Activated naive CD4-positive, alpha-beta T cell treated with anti-CD3 and anti-CD28 coated beads, Interleukin-2, amount 10 ng/mL, durations not matched to agents 7 days and 5 days (primary cell): ENCODE measurements at regions not wholly inside any gene's neighbourhood (a gene's known extent, or its start where the extent isn't known, plus 50 kb on each side); places are given as distances from the start of the nearest gene placed in this dataset.
"Not testable (repeated sequence)": the region's sequence is repeated elsewhere in the genome, so short reads cannot be mapped to it uniquely, and the experiment has no call there.

Experiments
- CTCF ChIA-PET: fragments of 350-600 bp; sonication (Branson Sonifier 250); formaldehyde crosslinking; loops from one replicate; lab custom pipeline; 2021; ENCODE audit warnings: antibody characterized with exemption; lab: Charles Lee
- DNase-seq: peaks from one replicate; pipeline ENCODE4 v3.0.0-alpha.2; 2020
- H3K27ac Mint-ChIP-seq: one replicate; pipeline ENCODE4 v1.8.0; 2021; ENCODE audit warnings: mild to moderate bottlenecking, moderate library complexity, mixed read lengths
- H3K27me3 Mint-ChIP-seq: one replicate; pipeline ENCODE4 v1.8.0; 2021; ENCODE audit warnings: mild to moderate bottlenecking, mixed read lengths
- H3K36me3 Mint-ChIP-seq: one replicate; pipeline ENCODE4 v1.8.0; 2021; ENCODE audit warnings: mixed read lengths
- H3K4me1 Mint-ChIP-seq: one replicate; pipeline ENCODE4 v1.8.0; 2021; ENCODE audit warnings: mixed read lengths
- H3K4me3 Mint-ChIP-seq: one replicate; pipeline ENCODE4 v1.8.0; 2021; ENCODE audit warnings: mild to moderate bottlenecking, moderate library complexity, mixed read lengths
- H3K9me3 Mint-ChIP-seq: one replicate; pipeline ENCODE4 v1.8.0; 2021; ENCODE audit warnings: mixed read lengths

GRCh38 chr12:25692115-25693035 lies 139.3 kb upstream of the LMNTD1 start:
- no peaks in the 10 kb centered on the region for H3K4me1 Mint-ChIP-seq
- no peaks in the 10 kb centered on the region for H3K27me3 Mint-ChIP-seq
- CTCF ChIA-PET, result no interaction called here
- no peak overlapping the region for H3K27ac Mint-ChIP-seq
- DNase-seq, result no peak
- no peak overlapping the region for H3K4me3 Mint-ChIP-seq
- H3K9me3 Mint-ChIP-seq, result peaks cover 3% of the 10 kb centered on the region
- no peaks in the 10 kb centered on the region for H3K36me3 Mint-ChIP-seq

DNA sequence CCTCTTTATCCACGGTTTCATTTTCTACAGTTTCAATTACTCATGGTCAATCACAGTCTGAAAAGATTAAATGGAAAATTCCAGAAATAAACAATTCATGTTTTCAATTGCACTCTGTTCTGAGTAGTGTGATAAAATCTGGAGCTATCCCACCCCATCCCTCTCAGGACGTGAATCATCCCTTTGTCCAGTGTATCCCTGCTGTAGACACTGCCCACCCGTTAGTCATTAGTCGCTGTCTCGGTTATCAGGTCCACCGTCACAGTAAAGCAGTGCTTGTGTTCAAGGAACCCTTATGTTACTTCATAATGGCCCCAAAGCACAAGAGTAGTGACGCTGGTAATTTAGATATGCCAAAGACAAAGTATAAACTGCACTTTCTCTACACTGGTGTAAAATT lies 141.0 kb upstream of the LMNTD1 start:
- Mint-ChIP-seq H3K4me3 (no peak overlapping the region), H3K27me3 (no peaks in the 10 kb centered on the region), H3K36me3 (no peaks in the 10 kb centered on the region), H3K9me3 (no peaks in the 10 kb centered on the region), H3K4me1 (no peaks in the 10 kb centered on the region), H3K27ac (no peak overlapping the region)
- CTCF ChIA-PET, result no interaction called here
- DNase-seq, result no peak

GRCh38 chr12:25695574-25695973 lies 142.5 kb upstream of the LMNTD1 start:
- H3K9me3 Mint-ChIP-seq, result no peaks in the 10 kb centered on the region
- CTCF ChIA-PET, result no interaction called here
- no peak overlapping the region for H3K4me3 Mint-ChIP-seq
- no peaks in the 10 kb centered on the region for H3K4me1 Mint-ChIP-seq
- no peak overlapping the region for H3K27ac Mint-ChIP-seq
- H3K36me3 Mint-ChIP-seq, result no peaks in the 10 kb centered on the region
- DNase-seq, result no peak
- H3K27me3 Mint-ChIP-seq, result no peaks in the 10 kb centered on the region

DNA sequence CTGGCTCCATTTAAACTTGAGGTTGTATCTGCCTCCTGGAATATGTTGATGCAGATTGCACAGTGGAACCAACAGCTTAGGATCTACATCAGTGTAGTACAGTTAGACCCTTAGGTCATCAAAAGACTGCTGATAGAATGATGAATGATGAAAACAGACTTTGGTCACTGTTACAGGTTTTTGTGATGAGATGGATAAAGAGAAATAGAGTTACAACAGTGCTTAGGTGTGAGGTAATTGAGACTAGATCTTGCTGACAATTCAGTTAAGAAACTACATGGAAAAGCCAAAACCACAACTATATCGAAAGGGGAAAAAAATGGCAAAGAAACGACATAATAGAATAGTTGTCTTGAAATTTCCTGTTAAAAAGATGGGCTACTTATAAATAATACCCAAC lies 145.7 kb upstream of the LMNTD1 start:
- no peaks in the 10 kb centered on the region for H3K36me3 Mint-ChIP-seq
- H3K27me3 Mint-ChIP-seq, result no peaks in the 10 kb centered on the region
- no peak overlapping the region for H3K27ac Mint-ChIP-seq
- H3K4me3 Mint-ChIP-seq, result no peak overlapping the region
- H3K9me3 Mint-ChIP-seq, result no peaks in the 10 kb centered on the region
- no peaks in the 10 kb centered on the region for H3K4me1 Mint-ChIP-seq
- CTCF ChIA-PET, result no interaction called here
- DNase-seq, result no peak

- CTCF ChIA-PET, result no interaction called here
- no peak overlapping the region for H3K4me3 Mint-ChIP-seq
- H3K36me3 Mint-ChIP-seq, result no peaks in the 10 kb centered on the region
- no peak overlapping the region for H3K27ac Mint-ChIP-seq
- H3K9me3 Mint-ChIP-seq, result no peaks in the 10 kb centered on the region
- DNase-seq, result no peak
- no peaks in the 10 kb centered on the region for H3K27me3 Mint-ChIP-seq
- H3K4me1 Mint-ChIP-seq, result no peaks in the 10 kb centered on the region
These were observed 146.4 kb upstream of the LMNTD1 start for GRCh38 chr12:25699454-25699853.

GRCh38 chr12:25701290-25701689 lies 148.2 kb upstream of the LMNTD1 start:
- Mint-ChIP-seq H3K9me3 (peaks cover 1% of the 10 kb centered on the region), H3K4me3 (no peak overlapping the region), H3K4me1 (peaks cover 3% of the 10 kb centered on the region), H3K36me3 (no peaks in the 10 kb centered on the region), H3K27ac (no peak overlapping the region), H3K27me3 (no peaks in the 10 kb centered on the region)
- DNase-seq, result no peak
- CTCF ChIA-PET, result no interaction called here

GRCh38 chr12:25702553-25702952 lies 149.5 kb upstream of the LMNTD1 start:
- Mint-ChIP-seq H3K36me3 (no peaks in the 10 kb centered on the region), H3K4me1 (peaks cover 3% of the 10 kb centered on the region), H3K27me3 (no peaks in the 10 kb centered on the region), H3K27ac (no peak overlapping the region), H3K9me3 (peaks cover 7% of the 10 kb centered on the region), H3K4me3 (no peak overlapping the region)
- CTCF ChIA-PET, result no interaction called here
- no peak for DNase-seq

- no peaks in the 10 kb centered on the region for H3K36me3 Mint-ChIP-seq
These were observed 152.2 kb upstream of the LMNTD1 start for GRCh38 chr12:25705261-25705660.

GRCh38 chr12:25706646-25707045 lies 153.6 kb upstream of the LMNTD1 start:
- H3K27me3 Mint-ChIP-seq, H3K4me1 Mint-ChIP-seq, H3K4me3 Mint-ChIP-seq, H3K27ac Mint-ChIP-seq, DNase-seq, H3K36me3 Mint-ChIP-seq, CTCF ChIA-PET: not testable (repeated sequence)
- H3K9me3 Mint-ChIP-seq, result peaks cover 15% of the 10 kb centered on the region

More at GRCh38 chr12:25705261-25705660, 152.2 kb upstream of the LMNTD1 start:
- H3K27ac Mint-ChIP-seq, result no peak overlapping the region
- no peak overlapping the region for H3K4me3 Mint-ChIP-seq
- CTCF ChIA-PET, result no interaction called here
- H3K27me3 Mint-ChIP-seq, result no peaks in the 10 kb centered on the region
- no peak for DNase-seq
- H3K9me3 Mint-ChIP-seq, result peaks cover 9% of the 10 kb centered on the region
- peaks cover 3% of the 10 kb centered on the region for H3K4me1 Mint-ChIP-seq

- no peak for DNase-seq
- Mint-ChIP-seq H3K4me1 (peaks cover 3% of the 10 kb centered on the region), H3K4me3 (no peak overlapping the region), H3K27me3 (no peaks in the 10 kb centered on the region), H3K27ac (no peak overlapping the region), H3K36me3 (no peaks in the 10 kb centered on the region), H3K9me3 (peaks cover 15% of the 10 kb centered on the region)
- CTCF ChIA-PET, result no interaction called here
These were observed 154.0 kb upstream of the LMNTD1 start for GRCh38 chr12:25707056-25707455.

- H3K27ac Mint-ChIP-seq, result no peak overlapping the region
- H3K9me3 Mint-ChIP-seq, result peaks cover 15% of the 10 kb centered on the region
- H3K4me3 Mint-ChIP-seq, result no peak overlapping the region
- no peaks in the 10 kb centered on the region for H3K36me3 Mint-ChIP-seq
- no peak for DNase-seq
- H3K27me3 Mint-ChIP-seq, result no peaks in the 10 kb centered on the region
- peaks cover 6% of the 10 kb centered on the region for H3K4me1 Mint-ChIP-seq
- CTCF ChIA-PET, result no interaction called here
These were observed 155.6 kb upstream of the LMNTD1 start for GRCh38 chr12:25708661-25709060.

DNA sequence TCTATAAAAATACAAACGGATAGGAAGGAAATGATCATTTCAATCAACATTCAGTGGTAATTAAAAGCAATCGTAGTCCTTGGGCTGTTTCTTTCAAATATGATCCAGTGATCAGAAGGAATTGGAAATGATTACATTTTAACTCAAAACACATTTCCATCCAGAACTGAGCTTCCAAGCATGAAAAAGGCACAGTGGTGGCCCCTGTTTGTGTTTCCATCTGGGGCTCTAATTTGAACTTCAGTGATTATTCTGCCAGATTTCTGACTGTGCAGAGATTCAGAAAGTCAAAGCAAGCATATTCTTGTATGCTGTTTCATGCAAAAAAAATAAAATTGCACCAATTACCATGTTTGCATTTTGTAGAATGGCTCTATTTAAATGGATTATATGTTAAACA lies 157.0 kb upstream of the LMNTD1 start:
- CTCF ChIA-PET, result no interaction called here
- Mint-ChIP-seq H3K36me3 (no peaks in the 10 kb centered on the region), H3K9me3 (peaks cover 15% of the 10 kb centered on the region), H3K27ac (no peak overlapping the region), H3K4me3 (no peak overlapping the region), H3K27me3 (no peaks in the 10 kb centered on the region), H3K4me1 (peaks cover 6% of the 10 kb centered on the region)
- DNase-seq, result no peak

- H3K4me3 Mint-ChIP-seq, CTCF ChIA-PET, DNase-seq, H3K27ac Mint-ChIP-seq, H3K36me3 Mint-ChIP-seq, H3K27me3 Mint-ChIP-seq, H3K4me1 Mint-ChIP-seq: not testable (repeated sequence)
- H3K9me3 Mint-ChIP-seq, result peaks cover 15% of the 10 kb centered on the region
These were observed 158.0 kb upstream of the LMNTD1 start for GRCh38 chr12:25710938-25711605.

DNA sequence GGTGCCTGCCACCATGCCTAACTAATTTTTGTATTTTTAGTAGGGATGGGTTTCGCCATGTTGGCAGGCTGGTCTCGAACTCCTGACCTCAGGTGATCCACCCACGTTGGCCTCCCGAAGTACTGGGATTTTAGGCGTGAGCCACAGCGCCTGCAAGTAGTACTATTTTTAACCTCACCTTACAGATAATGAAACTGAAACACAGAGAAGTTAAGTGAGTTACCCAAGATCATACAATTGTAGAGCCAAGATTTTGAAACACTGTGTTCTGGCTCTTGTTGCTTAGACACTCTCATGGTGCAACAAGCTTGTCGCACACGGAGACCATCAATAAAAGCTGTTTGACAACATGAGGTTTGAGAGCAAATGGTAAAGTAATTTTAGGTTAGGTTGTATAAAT lies 159.1 kb upstream of the LMNTD1 start:
- H3K27me3 Mint-ChIP-seq, result no peaks in the 10 kb centered on the region
- CTCF ChIA-PET, result no interaction called here
- no peak for DNase-seq
- peaks cover 8% of the 10 kb centered on the region for H3K9me3 Mint-ChIP-seq
- H3K36me3 Mint-ChIP-seq, result no peaks in the 10 kb centered on the region
- H3K4me3 Mint-ChIP-seq, result no peak overlapping the region
- H3K4me1 Mint-ChIP-seq, result peaks cover 3% of the 10 kb centered on the region
- no peak overlapping the region for H3K27ac Mint-ChIP-seq

DNA sequence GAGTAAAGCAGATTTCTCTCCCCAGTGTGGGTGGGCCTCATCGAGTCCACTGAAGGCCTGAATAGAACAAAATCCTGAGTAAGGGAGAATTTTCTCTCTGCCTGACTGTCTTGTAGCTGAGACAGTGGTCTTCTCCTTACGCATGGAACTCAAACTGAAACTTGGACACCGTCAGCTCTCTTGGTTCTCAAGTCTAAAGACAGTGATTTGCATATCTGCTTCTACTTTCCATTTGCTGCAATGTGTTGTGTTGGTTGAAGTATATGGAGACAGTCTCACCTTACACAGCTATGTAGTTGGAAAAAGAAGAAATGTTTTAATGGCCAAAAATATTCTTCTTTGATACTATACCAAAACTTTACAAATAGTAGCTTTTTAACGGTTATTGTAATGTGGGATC lies 160.2 kb upstream of the LMNTD1 start:
- Mint-ChIP-seq H3K4me3 (no peak overlapping the region), H3K9me3 (peaks cover 6% of the 10 kb centered on the region), H3K27ac (no peak overlapping the region), H3K27me3 (no peaks in the 10 kb centered on the region), H3K36me3 (no peaks in the 10 kb centered on the region), H3K4me1 (peaks cover 3% of the 10 kb centered on the region)
- CTCF ChIA-PET, result no interaction called here
- no peak for DNase-seq
